OCI-LY7 (cell line): ENCODE measurements at regions not wholly inside any gene's neighbourhood (a gene's known extent, or its start where the extent isn't known, plus 50 kb on each side); places are given as distances from the start of the nearest gene placed in this dataset.
"Not testable (repeated sequence)": the region's sequence is repeated elsewhere in the genome, so short reads cannot be mapped to it uniquely, and the experiment has no call there.

Experiments used
- BruUV-seq: library from RNA; stranded (reverse); fragments of 400-500 nt; replicated peaks from 2 replicates; lab custom pipeline; 2021; lab: Mats Ljungman, UMichigan
- CTCF ChIA-PET: fragments of 300-600 bp; sonication (Branson Sonifier 250); formaldehyde crosslinking; loops from one replicate; lab custom pipeline; 2022; ENCODE audit warnings: antibody characterized with exemption; ENCODE audit not compliant: unreplicated experiment; lab: Charles Lee
- POLR2A ChIA-PET: fragments of 300-600 bp; sonication (Branson Sonifier 250); formaldehyde crosslinking; loops from one replicate; lab custom pipeline; 2022; ENCODE audit warnings: antibody characterized with exemption; lab: Charles Lee
- DNase-seq: peaks from one replicate; pipeline ENCODE4 v3.0.0-alpha.2; 2015; ENCODE audit warnings: low spot score
- H2AFZ ChIP-seq: fragments of 200-600 bp; sonication (generic), shearing (Covaris generic); 2 replicates; pipeline ENCODE4 v1.6.1; 2014; ENCODE audit warnings: mild to moderate bottlenecking, antibody characterized with exemption, low read length, moderate library complexity
- H3K27ac ChIP-seq: fragments of 200-600 bp; sonication (generic); 2 replicates; pipeline ENCODE4 v1.5.1; 2014; ENCODE audit warnings: mixed run types, low read depth, mild to moderate bottlenecking, moderate library complexity, low read length, inconsistent platforms; ENCODE audit not compliant: poor library complexity, severe bottlenecking
- H3K36me3 ChIP-seq: fragments of 200-600 bp; sonication (generic); 2 replicates; pipeline ENCODE4 v1.6.1; 2014; ENCODE audit warnings: mild to moderate bottlenecking, antibody characterized with exemption, low read length, moderate library complexity, mixed read lengths; ENCODE audit not compliant: insufficient read depth
- H3K4me1 ChIP-seq: fragments of 200-600 bp; sonication (generic); 2 replicates; pipeline ENCODE4 v1.5.1; 2014; ENCODE audit warnings: mild to moderate bottlenecking, low read length; ENCODE audit not compliant: insufficient read depth, poor library complexity, severe bottlenecking
- H3K4me2 ChIP-seq: fragments of 200-600 bp; sonication (generic); 2 replicates; pipeline ENCODE4 v1.6.1; 2014; ENCODE audit warnings: mild to moderate bottlenecking, low read length
- H3K4me3 ChIP-seq: fragments of 200-600 bp; sonication (generic); 2 replicates; pipeline ENCODE4 v1.5.1; 2014; ENCODE audit warnings: mild to moderate bottlenecking, low read depth, low read length; ENCODE audit not compliant: poor library complexity, severe bottlenecking
- H3K79me2 ChIP-seq: fragments of 200-600 bp; sonication (generic); 2 replicates; pipeline ENCODE4 v1.6.1; 2016; ENCODE audit warnings: low read depth, mild to moderate bottlenecking, low read length, moderate library complexity, mixed read lengths; ENCODE audit not compliant: insufficient read depth
- H3K9me2 ChIP-seq: fragments of 200-600 bp; sonication (generic); 2 replicates; pipeline ENCODE4 v1.6.1; 2016; ENCODE audit warnings: mild to moderate bottlenecking, low read length, mixed read lengths; ENCODE audit not compliant: insufficient read depth
- H3K9me3 ChIP-seq: fragments of 200-600 bp; sonication (generic); 2 replicates; pipeline ENCODE4 v1.6.1; 2014; ENCODE audit warnings: mild to moderate bottlenecking, mixed run types, low read length, mixed read lengths
- H4K20me1 ChIP-seq: fragments of 200-600 bp; sonication (generic); 2 replicates; pipeline ENCODE4 v1.6.1; 2014; ENCODE audit warnings: mild to moderate bottlenecking, antibody characterized with exemption, low read length, moderate library complexity, mixed read lengths; ENCODE audit not compliant: insufficient read depth
- CTCF ChIP-seq: fragments of 200-600 bp; sonication (generic); conservative IDR thresholded peaks from 2 replicates; pipeline ENCODE4 v1.5.1; 2014; ENCODE audit warnings: mild to moderate bottlenecking, antibody characterized with exemption, low read length, moderate library complexity, mixed read lengths
- EZH2phosphoT487 ChIP-seq: fragments of 200-600 bp; sonication (generic); IDR thresholded peaks from 2 replicates; pipeline ENCODE4 v1.6.1; 2018; ENCODE audit warnings: low read depth, borderline replicate concordance, mild to moderate bottlenecking, mixed run types, antibody characterized with exemption, low read length, moderate library complexity, mixed read lengths
- intact Hi-C: fragments of 100-400 bp; cut with micrococcal nuclease; formaldehyde crosslinking; loops from one replicate; pipeline ENCODE4 v1.10.0; 2022; ENCODE audit not compliant: unreplicated experiment

GRCh38 chr9:38243993-38244392 lies 148.5 kb upstream of the ALDH1B1 start:
- CTCF ChIA-PET: no interaction called here
- Histone ChIP-seq H3K9me3 (no peaks in the 10 kb centered on the region), H3K9me2 (no peaks in the 10 kb centered on the region), H3K4me1 (no peaks in the 10 kb centered on the region), H3K4me2 (no peak overlapping the region), H3K4me3 (no peak overlapping the region), H3K79me2 (no peaks in the 10 kb centered on the region), H3K36me3 (no peaks in the 10 kb centered on the region), H4K20me1 (no peaks in the 10 kb centered on the region), H3K27ac (no peak overlapping the region), H2AFZ (no peak overlapping the region)
- intact Hi-C loops: no loop called here
- POLR2A ChIA-PET: no interaction called here
- peak; percentile 24 for DNase-seq
- BruUV-seq: no TSS peak
- TF ChIP-seq CTCF (no peak), EZH2phosphoT487 (no peak)

- H3K4me3 ChIP-seq, DNase-seq, H3K9me3 ChIP-seq, H3K79me2 ChIP-seq, H3K4me2 ChIP-seq, intact Hi-C loops, CTCF ChIA-PET, POLR2A ChIA-PET, H2AFZ ChIP-seq, BruUV-seq, H3K9me2 ChIP-seq, H3K36me3 ChIP-seq, H4K20me1 ChIP-seq, H3K4me1 ChIP-seq, H3K27ac ChIP-seq: not testable (repeated sequence)
Measured at GRCh38 chr9:38242151-38242550, 150.4 kb upstream of the ALDH1B1 start.

GRCh38 chr9:38240051-38240450 lies 152.5 kb upstream of the ALDH1B1 start:
- POLR2A ChIA-PET: no interaction called here

More at GRCh38 chr9:38240051-38240450, 152.5 kb upstream of the ALDH1B1 start:
- intact Hi-C loops: no loop called here
- Histone ChIP-seq H3K9me2 (no peaks in the 10 kb centered on the region), H3K4me2 (no peak overlapping the region), H3K4me3 (no peak overlapping the region), H3K79me2 (no peaks in the 10 kb centered on the region), H3K27ac (no peak overlapping the region), H3K36me3 (no peaks in the 10 kb centered on the region), H3K9me3 (no peaks in the 10 kb centered on the region), H4K20me1 (no peaks in the 10 kb centered on the region), H3K4me1 (no peaks in the 10 kb centered on the region), H2AFZ (no peak overlapping the region)
- CTCF ChIA-PET: no interaction called here
- no peak for TF ChIP-seq EZH2phosphoT487
- no peak for TF ChIP-seq CTCF
- DNase-seq: no peak
- BruUV-seq: no TSS peak
